Keratinocyte (primary cell): ENCODE measurements at regions not wholly inside any gene's neighbourhood (a gene's known extent, or its start where the extent isn't known, plus 50 kb on each side); places are given as distances from the start of the nearest gene placed in this dataset.

ENCODE experiments used
- DNase-seq: peaks from one replicate; pipeline ENCODE4 v3.0.0-alpha.2; 2011; ENCODE audit warnings: low read depth, missing footprints, low spot score
- FAIRE-seq: peaks from 2 replicates; lab custom pipeline; 2011; peaks lifted over from hg19 to GRCh38; lab: Jason Lieb, UNC
- H2AFZ ChIP-seq: 2 replicates; pipeline ENCODE4 v1.6.0; 2012; ENCODE audit warnings: low read length, control low read depth, inconsistent platforms; ENCODE audit not compliant: control insufficient read depth
- H3K27ac ChIP-seq: 2 replicates; pipeline ENCODE4 v1.5.1; 2011; ENCODE audit warnings: low read length; ENCODE audit not compliant: control insufficient read depth, insufficient read depth
- H3K27me3 ChIP-seq: 3 replicates; pipeline ENCODE4 v1.6.0; 2011; ENCODE audit warnings: low read length; ENCODE audit not compliant: control insufficient read depth, insufficient read depth; ENCODE audit errors: extremely low read depth
- H3K36me3 ChIP-seq, 2 experiments: 2 replicates in 1 of 2; 3 replicates in 1 of 2; pipeline ENCODE4 v1.5.1; 2011; ENCODE audit warnings: low read length in 2 of 2, mild to moderate bottlenecking in 1 of 2; ENCODE audit not compliant: control insufficient read depth in 2 of 2, insufficient read depth in 2 of 2; ENCODE audit errors: extremely low read depth in 1 of 2
- H3K4me1 ChIP-seq: 3 replicates; pipeline ENCODE4 v1.5.1; 2011; ENCODE audit warnings: low read length; ENCODE audit not compliant: control insufficient read depth, insufficient read depth; ENCODE audit errors: extremely low read depth
- H3K4me2 ChIP-seq: 3 replicates; pipeline ENCODE4 v1.6.0; 2011; ENCODE audit warnings: low read depth, low read length; ENCODE audit not compliant: control insufficient read depth, insufficient read depth; ENCODE audit errors: extremely low read depth
- H3K4me3 ChIP-seq, 3 experiments: fragments of 200-600 bp in 1 of 3; sonication (generic) in 1 of 3; 2 replicates in 2 of 3; 3 replicates in 1 of 3; pipeline ENCODE4 v1.5.1; 2011 to 2016; ENCODE audit warnings: low read length in 3 of 3, mild to moderate bottlenecking in 3 of 3, control low read depth in 2 of 3, inconsistent platforms in 1 of 3, low read depth in 1 of 3, mixed read lengths in 1 of 3, mixed run types in 1 of 3, moderate library complexity in 1 of 3; ENCODE audit not compliant: control insufficient read depth in 2 of 3, insufficient read depth in 2 of 3; ENCODE audit errors: extremely low read depth in 1 of 3
- H3K79me2 ChIP-seq: 2 replicates; pipeline ENCODE4 v1.6.0; 2012; ENCODE audit warnings: low read length; ENCODE audit not compliant: control insufficient read depth, insufficient read depth
- H3K9ac ChIP-seq: 3 replicates; pipeline ENCODE4 v1.6.0; 2011; ENCODE audit warnings: low read length; ENCODE audit not compliant: control insufficient read depth, insufficient read depth; ENCODE audit errors: extremely low read depth
- H3K9me1 ChIP-seq: 3 replicates; pipeline ENCODE4 v1.6.0; 2011; ENCODE audit warnings: low read length; ENCODE audit not compliant: control insufficient read depth, insufficient read depth; ENCODE audit errors: extremely low read depth
- H3K9me3 ChIP-seq: 2 replicates; pipeline ENCODE4 v1.5.1; 2012; ENCODE audit warnings: low read depth, low read length; ENCODE audit not compliant: control insufficient read depth
- H4K20me1 ChIP-seq: 3 replicates; pipeline ENCODE4 v1.6.0; 2011; ENCODE audit warnings: low read length; ENCODE audit not compliant: control insufficient read depth, insufficient read depth; ENCODE audit errors: extremely low read depth
- CTCF ChIP-seq, 3 experiments: IDR thresholded peaks in 1 of 3; conservative IDR thresholded peaks in 1 of 3; optimal IDR thresholded peaks in 1 of 3; 2 replicates in 2 of 3; 3 replicates in 1 of 3; pipeline versions ENCODE3 to v1.5.1; 2011; ENCODE audit warnings: low read length in 3 of 3, mild to moderate bottlenecking in 3 of 3, moderate library complexity in 2 of 3, control low read depth in 1 of 3, inconsistent platforms in 1 of 3; ENCODE audit not compliant: insufficient read depth in 2 of 3; ENCODE audit errors: extremely low read depth in 1 of 3
- EZH2 ChIP-seq: IDR thresholded peaks from one replicate; pipeline ENCODE4 v1.6.1; 2012; ENCODE audit warnings: inconsistent platforms, mild to moderate bottlenecking, low read length, moderate library complexity
- dilution Hi-C: fragments of 300-500 bp; cut with MboI; formaldehyde crosslinking; loops from one replicate; pipeline ENCODE4 v1.7.0; 2020; ENCODE audit warnings: low sequenced_read_pairs; ENCODE audit not compliant: extremely low pct_ligation_motif_present

DNA sequence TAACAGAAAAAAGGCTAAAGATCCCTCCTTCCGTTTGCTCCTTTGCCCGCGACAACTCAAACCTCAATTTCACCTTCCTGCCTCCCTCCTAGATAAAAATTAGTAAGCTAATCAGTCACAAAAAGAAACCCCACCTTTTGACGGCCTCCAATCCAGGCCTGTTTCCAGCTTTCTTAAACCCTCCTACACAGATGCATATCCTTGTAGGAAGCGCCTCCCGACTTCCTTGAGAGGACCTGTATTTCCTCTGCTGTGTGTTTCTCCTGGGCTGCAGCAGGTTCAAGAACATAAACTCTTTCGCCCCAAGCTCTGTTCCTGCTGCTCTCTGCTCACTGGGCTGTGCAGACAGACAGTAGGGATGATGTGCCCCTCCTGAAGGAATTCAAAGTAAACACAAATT lies 168.8 kb downstream of the CYYR1 start:
- Histone ChIP-seq H3K4me3 (no peak overlapping the region), H3K4me2 (no peak overlapping the region), H3K36me3 (no peaks in the 10 kb centered on the region), H4K20me1 (no peaks in the 10 kb centered on the region), H3K9me3 (no peaks in the 10 kb centered on the region), H3K27ac (no peak overlapping the region), H2AFZ (no peak overlapping the region), H3K27me3 (no peaks in the 10 kb centered on the region), H3K4me1 (peaks cover 17% of the 10 kb centered on the region), H3K79me2 (no peaks in the 10 kb centered on the region), H3K9ac (no peak overlapping the region), H3K9me1 (no peaks in the 10 kb centered on the region)
- TF ChIP-seq CTCF (optimal IDR thresholded peaks at IDR 0.05 in 1 of 3, IDR thresholded peaks at IDR 0.05 in 1 of 3, conservative IDR thresholded peaks at IDR 0.05 in 1 of 3; ENCODE audit: extremely low read depth in 1 of 3, insufficient read depth in 2 of 3, low read length in 3 of 3) (no peak), EZH2 (no peak)
- FAIRE-seq (no peak), DNase-seq (no peak)
- dilution Hi-C loops, result no loop called here

DNA sequence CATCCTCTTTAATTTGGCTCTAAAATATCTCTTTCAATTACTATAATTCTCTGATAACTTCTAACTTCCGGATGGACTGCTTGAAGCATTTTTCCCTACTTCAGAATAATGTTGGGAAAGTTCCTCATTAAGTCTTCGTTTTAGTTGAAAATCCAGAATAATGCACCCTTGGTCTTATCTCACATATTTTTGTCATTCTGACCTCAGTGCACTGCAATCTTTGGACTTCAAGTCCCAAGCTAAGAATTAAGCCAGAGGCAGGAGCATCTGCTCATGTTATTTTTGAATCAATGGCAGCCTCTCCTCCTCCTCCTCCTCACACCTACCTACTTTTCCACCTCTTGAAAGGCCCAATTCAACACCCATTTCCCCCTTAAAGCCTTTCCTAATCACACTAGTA lies 169.8 kb downstream of the CYYR1 start:
- FAIRE-seq, result no peak
- dilution Hi-C loops, result no loop called here
- H3K4me2 ChIP-seq, result no peak overlapping the region

More for the DNA sequence above, 169.8 kb downstream of the CYYR1 start:
- no peak overlapping the region for H3K27ac ChIP-seq
- no peak for DNase-seq
- no peaks in the 10 kb centered on the region for H3K9me1 ChIP-seq
- H3K36me3 ChIP-seq, result no peaks in the 10 kb centered on the region
- no peak for TF ChIP-seq CTCF (optimal IDR thresholded peaks at IDR 0.05 in 1 of 3, IDR thresholded peaks at IDR 0.05 in 1 of 3, conservative IDR thresholded peaks at IDR 0.05 in 1 of 3; ENCODE audit: extremely low read depth in 1 of 3, insufficient read depth in 2 of 3, low read length in 3 of 3)
- no peak overlapping the region for H3K9ac ChIP-seq
- no peaks in the 10 kb centered on the region for H3K79me2 ChIP-seq
- H2AFZ ChIP-seq, result no peak overlapping the region
- H3K27me3 ChIP-seq, result no peaks in the 10 kb centered on the region
- no peaks in the 10 kb centered on the region for H4K20me1 ChIP-seq
- H3K9me3 ChIP-seq, result no peaks in the 10 kb centered on the region
- H3K4me1 ChIP-seq, result peaks cover 17% of the 10 kb centered on the region
- no peak overlapping the region for H3K4me3 ChIP-seq
